ENCODE measurements at regions not wholly inside any gene's neighbourhood (a gene's known extent, or its start where the extent isn't known, plus 50 kb on each side); places are given as distances from the start of the nearest gene placed in this dataset.

DNA sequence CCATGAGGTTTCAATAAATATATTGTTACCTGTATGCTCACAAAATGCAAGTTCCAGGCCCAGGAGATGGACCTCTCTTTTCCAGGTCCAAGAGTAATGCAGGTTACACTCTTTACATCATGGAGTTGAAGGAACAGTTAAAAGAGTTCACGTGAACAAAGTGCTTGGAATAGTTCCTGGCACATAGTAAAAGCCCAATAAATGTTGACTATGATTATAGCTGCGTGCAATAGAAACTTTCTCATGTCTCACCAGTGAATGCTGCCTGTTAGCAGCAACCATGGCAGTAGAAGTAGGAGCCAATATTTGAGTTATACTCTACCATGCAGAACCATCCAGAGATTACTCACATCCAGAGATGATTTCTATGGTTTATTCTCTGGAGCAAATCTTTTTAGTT, 707.5 kb downstream of the DHX35 start:
- no peaks in the 10 kb centered on the region for H3F3A ChIP-seq (replicated peaks; ENCODE audit: low read depth)
- H3K9me3 Mint-ChIP-seq = no peaks in the 10 kb centered on the region
- no peaks in the 10 kb centered on the region for H3K9me2 ChIP-seq (ENCODE audit: insufficient read depth)
- DNase-seq (ENCODE audit: low spot score) (no peak), ATAC-seq (no peak)
- no peak overlapping the region for H3K27ac Mint-ChIP-seq
- no peak overlapping the region for H3K4me2 ChIP-seq
- peaks cover 3% of the 10 kb centered on the region; the same call in 1 of the 3 replicates for H3K4me1 Mint-ChIP-seq
- H3K27me3 Mint-ChIP-seq (ENCODE audit: insufficient read depth, low read depth, poor library complexity) = peaks cover 4% of the 10 kb centered on the region
- H3K4me3 Mint-ChIP-seq = no peak overlapping the region
- H2AFZ ChIP-seq = no peak overlapping the region
- no peaks in the 10 kb centered on the region for H3K4me1 ChIP-seq (ENCODE audit: insufficient read depth)
- H3K27ac ChIP-seq (ENCODE audit: low read depth) = no peak overlapping the region
- H3K27me3 ChIP-seq (ENCODE audit: insufficient read depth) = no peaks in the 10 kb centered on the region
- no peaks in the 10 kb centered on the region for H3K36me3 Mint-ChIP-seq (ENCODE audit: low read depth)
- H3K79me2 ChIP-seq (replicated peaks; ENCODE audit: insufficient read depth) = no peaks in the 10 kb centered on the region
- H3K36me3 ChIP-seq (ENCODE audit: insufficient read depth) = no peaks in the 10 kb centered on the region
- TF ChIP-seq, protein P1, sequence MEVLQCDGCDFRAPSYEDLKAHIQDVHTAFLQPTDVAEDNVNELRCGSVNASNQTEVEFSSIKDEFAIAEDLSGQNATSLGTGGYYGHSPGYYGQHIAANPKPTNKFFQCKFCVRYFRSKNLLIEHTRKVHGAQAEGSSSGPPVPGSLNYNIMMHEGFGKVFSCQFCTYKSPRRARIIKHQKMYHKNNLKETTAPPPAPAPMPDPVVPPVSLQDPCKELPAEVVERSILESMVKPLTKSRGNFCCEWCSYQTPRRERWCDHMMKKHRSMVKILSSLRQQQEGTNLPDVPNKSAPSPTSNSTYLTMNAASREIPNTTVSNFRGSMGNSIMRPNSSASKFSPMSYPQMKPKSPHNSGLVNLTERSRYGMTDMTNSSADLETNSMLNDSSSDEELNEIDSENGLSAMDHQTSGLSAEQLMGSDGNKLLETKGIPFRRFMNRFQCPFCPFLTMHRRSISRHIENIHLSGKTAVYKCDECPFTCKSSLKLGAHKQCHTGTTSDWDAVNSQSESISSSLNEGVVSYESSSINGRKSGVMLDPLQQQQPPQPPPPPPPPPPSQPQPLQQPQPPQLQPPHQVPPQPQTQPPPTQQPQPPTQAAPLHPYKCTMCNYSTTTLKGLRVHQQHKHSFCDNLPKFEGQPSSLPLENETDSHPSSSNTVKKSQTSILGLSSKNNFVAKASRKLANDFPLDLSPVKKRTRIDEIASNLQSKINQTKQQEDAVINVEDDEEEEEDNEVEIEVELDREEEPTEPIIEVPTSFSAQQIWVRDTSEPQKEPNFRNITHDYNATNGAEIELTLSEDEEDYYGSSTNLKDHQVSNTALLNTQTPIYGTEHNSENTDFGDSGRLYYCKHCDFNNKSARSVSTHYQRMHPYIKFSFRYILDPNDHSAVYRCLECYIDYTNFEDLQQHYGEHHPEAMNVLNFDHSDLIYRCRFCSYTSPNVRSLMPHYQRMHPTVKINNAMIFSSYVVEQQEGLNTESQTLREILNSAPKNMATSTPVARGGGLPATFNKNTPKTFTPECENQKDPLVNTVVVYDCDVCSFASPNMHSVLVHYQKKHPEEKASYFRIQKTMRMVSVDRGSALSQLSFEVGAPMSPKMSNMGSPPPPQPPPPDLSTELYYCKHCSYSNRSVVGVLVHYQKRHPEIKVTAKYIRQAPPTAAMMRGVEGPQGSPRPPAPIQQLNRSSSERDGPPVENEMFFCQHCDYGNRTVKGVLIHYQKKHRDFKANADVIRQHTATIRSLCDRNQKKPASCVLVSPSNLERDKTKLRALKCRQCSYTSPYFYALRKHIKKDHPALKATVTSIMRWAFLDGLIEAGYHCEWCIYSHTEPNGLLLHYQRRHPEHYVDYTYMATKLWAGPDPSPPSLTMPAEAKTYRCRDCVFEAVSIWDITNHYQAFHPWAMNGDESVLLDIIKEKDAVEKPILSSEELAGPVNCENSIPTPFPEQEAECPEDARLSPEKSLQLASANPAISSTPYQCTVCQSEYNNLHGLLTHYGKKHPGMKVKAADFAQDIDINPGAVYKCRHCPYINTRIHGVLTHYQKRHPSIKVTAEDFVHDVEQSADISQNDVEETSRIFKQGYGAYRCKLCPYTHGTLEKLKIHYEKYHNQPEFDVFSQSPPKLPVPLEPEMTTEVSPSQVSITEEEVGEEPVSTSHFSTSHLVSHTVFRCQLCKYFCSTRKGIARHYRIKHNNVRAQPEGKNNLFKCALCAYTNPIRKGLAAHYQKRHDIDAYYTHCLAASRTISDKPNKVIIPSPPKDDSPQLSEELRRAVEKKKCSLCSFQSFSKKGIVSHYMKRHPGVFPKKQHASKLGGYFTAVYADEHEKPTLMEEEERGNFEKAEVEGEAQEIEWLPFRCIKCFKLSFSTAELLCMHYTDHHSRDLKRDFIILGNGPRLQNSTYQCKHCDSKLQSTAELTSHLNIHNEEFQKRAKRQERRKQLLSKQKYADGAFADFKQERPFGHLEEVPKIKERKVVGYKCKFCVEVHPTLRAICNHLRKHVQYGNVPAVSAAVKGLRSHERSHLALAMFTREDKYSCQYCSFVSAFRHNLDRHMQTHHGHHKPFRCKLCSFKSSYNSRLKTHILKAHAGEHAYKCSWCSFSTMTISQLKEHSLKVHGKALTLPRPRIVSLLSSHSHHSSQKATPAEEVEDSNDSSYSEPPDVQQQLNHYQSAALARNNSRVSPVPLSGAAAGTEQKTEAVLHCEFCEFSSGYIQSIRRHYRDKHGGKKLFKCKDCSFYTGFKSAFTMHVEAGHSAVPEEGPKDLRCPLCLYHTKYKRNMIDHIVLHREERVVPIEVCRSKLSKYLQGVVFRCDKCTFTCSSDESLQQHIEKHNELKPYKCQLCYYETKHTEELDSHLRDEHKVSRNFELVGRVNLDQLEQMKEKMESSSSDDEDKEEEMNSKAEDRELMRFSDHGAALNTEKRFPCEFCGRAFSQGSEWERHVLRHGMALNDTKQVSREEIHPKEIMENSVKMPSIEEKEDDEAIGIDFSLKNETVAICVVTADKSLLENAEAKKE (CRISPR knock-in tag; IDR thresholded peaks at IDR 0.05) = no peak
- TF ChIP-seq, protein P2, sequence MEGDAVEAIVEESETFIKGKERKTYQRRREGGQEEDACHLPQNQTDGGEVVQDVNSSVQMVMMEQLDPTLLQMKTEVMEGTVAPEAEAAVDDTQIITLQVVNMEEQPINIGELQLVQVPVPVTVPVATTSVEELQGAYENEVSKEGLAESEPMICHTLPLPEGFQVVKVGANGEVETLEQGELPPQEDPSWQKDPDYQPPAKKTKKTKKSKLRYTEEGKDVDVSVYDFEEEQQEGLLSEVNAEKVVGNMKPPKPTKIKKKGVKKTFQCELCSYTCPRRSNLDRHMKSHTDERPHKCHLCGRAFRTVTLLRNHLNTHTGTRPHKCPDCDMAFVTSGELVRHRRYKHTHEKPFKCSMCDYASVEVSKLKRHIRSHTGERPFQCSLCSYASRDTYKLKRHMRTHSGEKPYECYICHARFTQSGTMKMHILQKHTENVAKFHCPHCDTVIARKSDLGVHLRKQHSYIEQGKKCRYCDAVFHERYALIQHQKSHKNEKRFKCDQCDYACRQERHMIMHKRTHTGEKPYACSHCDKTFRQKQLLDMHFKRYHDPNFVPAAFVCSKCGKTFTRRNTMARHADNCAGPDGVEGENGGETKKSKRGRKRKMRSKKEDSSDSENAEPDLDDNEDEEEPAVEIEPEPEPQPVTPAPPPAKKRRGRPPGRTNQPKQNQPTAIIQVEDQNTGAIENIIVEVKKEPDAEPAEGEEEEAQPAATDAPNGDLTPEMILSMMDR (conservative IDR thresholded peaks at IDR 0.05; ENCODE audit: low read depth in 2 of 2) = no peak
- TF ChIP-seq EZH2phosphoT487 (IDR thresholded peaks at IDR 0.05; ENCODE audit: unreplicated experiment) (no peak), STAT1 (IDR thresholded peaks at IDR 0.05; ENCODE audit: unreplicated experiment) (no peak), ZNF114 (CRISPR knock-in tag; IDR thresholded peaks at IDR 0.05) (no peak), POLR2AphosphoS5 (IDR thresholded peaks at IDR 0.05; ENCODE audit: low read depth) (no peak), JUNB (IDR thresholded peaks at IDR 0.05; ENCODE audit: unreplicated experiment) (no peak), ZNF331 (CRISPR knock-in tag; IDR thresholded peaks at IDR 0.05; ENCODE audit: low read depth) (no peak), NANOG (IDR thresholded peaks at IDR 0.05; ENCODE audit: borderline replicate concordance) (no peak), CREB1 (CRISPR knock-in tag; IDR thresholded peaks at IDR 0.05; ENCODE audit: low read depth) (no peak), EZH2 (IDR thresholded peaks at IDR 0.05; ENCODE audit: low read depth, unreplicated experiment) (no peak)
- TF ChIP-seq, protein P3, sequence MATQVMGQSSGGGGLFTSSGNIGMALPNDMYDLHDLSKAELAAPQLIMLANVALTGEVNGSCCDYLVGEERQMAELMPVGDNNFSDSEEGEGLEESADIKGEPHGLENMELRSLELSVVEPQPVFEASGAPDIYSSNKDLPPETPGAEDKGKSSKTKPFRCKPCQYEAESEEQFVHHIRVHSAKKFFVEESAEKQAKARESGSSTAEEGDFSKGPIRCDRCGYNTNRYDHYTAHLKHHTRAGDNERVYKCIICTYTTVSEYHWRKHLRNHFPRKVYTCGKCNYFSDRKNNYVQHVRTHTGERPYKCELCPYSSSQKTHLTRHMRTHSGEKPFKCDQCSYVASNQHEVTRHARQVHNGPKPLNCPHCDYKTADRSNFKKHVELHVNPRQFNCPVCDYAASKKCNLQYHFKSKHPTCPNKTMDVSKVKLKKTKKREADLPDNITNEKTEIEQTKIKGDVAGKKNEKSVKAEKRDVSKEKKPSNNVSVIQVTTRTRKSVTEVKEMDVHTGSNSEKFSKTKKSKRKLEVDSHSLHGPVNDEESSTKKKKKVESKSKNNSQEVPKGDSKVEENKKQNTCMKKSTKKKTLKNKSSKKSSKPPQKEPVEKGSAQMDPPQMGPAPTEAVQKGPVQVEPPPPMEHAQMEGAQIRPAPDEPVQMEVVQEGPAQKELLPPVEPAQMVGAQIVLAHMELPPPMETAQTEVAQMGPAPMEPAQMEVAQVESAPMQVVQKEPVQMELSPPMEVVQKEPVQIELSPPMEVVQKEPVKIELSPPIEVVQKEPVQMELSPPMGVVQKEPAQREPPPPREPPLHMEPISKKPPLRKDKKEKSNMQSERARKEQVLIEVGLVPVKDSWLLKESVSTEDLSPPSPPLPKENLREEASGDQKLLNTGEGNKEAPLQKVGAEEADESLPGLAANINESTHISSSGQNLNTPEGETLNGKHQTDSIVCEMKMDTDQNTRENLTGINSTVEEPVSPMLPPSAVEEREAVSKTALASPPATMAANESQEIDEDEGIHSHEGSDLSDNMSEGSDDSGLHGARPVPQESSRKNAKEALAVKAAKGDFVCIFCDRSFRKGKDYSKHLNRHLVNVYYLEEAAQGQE (IDR thresholded peaks at IDR 0.05; ENCODE audit: unreplicated experiment) = no peak
- TF ChIP-seq, protein P4, sequence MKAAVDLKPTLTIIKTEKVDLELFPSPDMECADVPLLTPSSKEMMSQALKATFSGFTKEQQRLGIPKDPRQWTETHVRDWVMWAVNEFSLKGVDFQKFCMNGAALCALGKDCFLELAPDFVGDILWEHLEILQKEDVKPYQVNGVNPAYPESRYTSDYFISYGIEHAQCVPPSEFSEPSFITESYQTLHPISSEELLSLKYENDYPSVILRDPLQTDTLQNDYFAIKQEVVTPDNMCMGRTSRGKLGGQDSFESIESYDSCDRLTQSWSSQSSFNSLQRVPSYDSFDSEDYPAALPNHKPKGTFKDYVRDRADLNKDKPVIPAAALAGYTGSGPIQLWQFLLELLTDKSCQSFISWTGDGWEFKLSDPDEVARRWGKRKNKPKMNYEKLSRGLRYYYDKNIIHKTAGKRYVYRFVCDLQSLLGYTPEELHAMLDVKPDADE (IDR thresholded peaks at IDR 0.05) = no peak
- H3K4me3 ChIP-seq = no peak overlapping the region
- no peaks in the 10 kb centered on the region for H4K20me1 ChIP-seq (replicated peaks; ENCODE audit: insufficient read depth)
